ENCODE measurements at regions not wholly inside any gene's neighbourhood (a gene's known extent, or its start where the extent isn't known, plus 50 kb on each side); places are given as distances from the start of the nearest gene placed in this dataset.

DNA sequence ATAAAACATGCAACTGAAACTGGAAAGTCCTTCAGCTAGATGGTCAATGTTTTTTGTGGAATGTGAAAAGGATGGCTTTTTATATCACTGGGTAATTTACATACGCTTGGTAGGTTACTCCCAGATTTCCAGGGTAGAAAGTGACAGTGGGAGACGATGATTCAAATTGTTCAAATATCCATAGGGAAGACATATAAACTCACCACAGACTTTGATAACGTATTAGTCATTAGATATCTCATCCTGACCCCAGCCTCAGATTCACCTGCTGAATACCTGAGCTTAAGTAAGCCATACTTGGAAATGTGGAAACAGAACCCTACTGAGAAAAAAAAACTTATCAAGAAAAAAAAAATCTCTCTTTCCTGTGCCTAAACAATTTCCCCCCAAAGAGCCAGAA lies 169.4 kb downstream of the ZNF674 start:
- Histone ChIP-seq H3K9me3 (ENCODE audit: low read length) (no peaks in the 10 kb centered on the region), H3K79me2 (ENCODE audit: insufficient read depth, low read length) (no peaks in the 10 kb centered on the region), H2AFZ (ENCODE audit: low read length) (no peak overlapping the region), H3K36me3 (replicated peaks in 1 of 2; ENCODE audit: control insufficient read depth in 1 of 2, insufficient read depth in 2 of 2, low read length in 2 of 2) (no peaks in the 10 kb centered on the region), H3K9ac (ENCODE audit: insufficient read depth, low read depth, low read length) (no peak overlapping the region), H3K27ac (ENCODE audit: extremely low read length, insufficient read depth, low read length) (no peak overlapping the region), H4K20me1 (ENCODE audit: insufficient read depth, low read length) (no peaks in the 10 kb centered on the region), H3K4me3 (replicated peaks in 1 of 3; ENCODE audit: insufficient read depth in 1 of 3, low read depth in 2 of 3, low read length in 3 of 3) (no peak overlapping the region), H3K4me2 (ENCODE audit: low read depth, low read length) (no peak overlapping the region), H3K4me1 (ENCODE audit: insufficient read depth, low read length) (peaks cover 19% of the 10 kb centered on the region), H3K27me3 (ENCODE audit: control insufficient read depth in 1 of 2, insufficient read depth in 2 of 2, low read length in 2 of 2) (no peaks in the 10 kb centered on the region)
- no peak for FAIRE-seq
- WGBS (ENCODE audit: low lambda C conversion rate), result 98% methylated on average over 3 of the region's 3 CpGs
- intact Hi-C loops (cut with micrococcal nuclease; ENCODE audit: unreplicated experiment), result loop anchor here (5.0 kb wide), 1 partner anchor 54 kb away; no protein-coding TSS in a partner anchor
- in situ Hi-C loops (cut with HindIII; ENCODE audit: extremely low pct_ligation_motif_present, low pct_unique_long_range_greater_than_20kb), result loop anchor here (25.0 kb wide), 1 partner anchor 864 kb away; no protein-coding TSS in a partner anchor
- no TSS peak for BruUV-seq (replicated peaks)
- no peak for DNase-seq (ENCODE audit: low spot score)
- no peak for ATAC-seq
- CTCF ChIA-PET (ENCODE audit: low intra/inter-chr PET ratio, low total read pairs), result interaction anchor here (1.0 kb wide), 1 partner anchor 574 kb away, joined by 3 read pairs; no protein-coding TSS in a partner anchor
- TF ChIP-seq ARID2 (CRISPR knock-in tag; IDR thresholded peaks at IDR 0.05; ENCODE audit: borderline replicate concordance) (no peak), ZNF678 (CRISPR knock-in tag; IDR thresholded peaks at IDR 0.05) (no peak), PHF5A (CRISPR knock-in tag; IDR thresholded peaks at IDR 0.05; ENCODE audit: low read depth, unreplicated experiment) (no peak), PCBP2 (optimal IDR thresholded peaks at IDR 0.05; ENCODE audit: low read depth, low read length, poor library complexity, severe bottlenecking) (no peak), DPF2 (CRISPR knock-in tag; IDR thresholded peaks at IDR 0.05; ENCODE audit: borderline replicate concordance, low read depth) (no peak), MED13 (CRISPR knock-in tag; IDR thresholded peaks at IDR 0.05) (no peak), YEATS2 (CRISPR knock-in tag; IDR thresholded peaks at IDR 0.05; ENCODE audit: borderline replicate concordance) (no peak), NFIB (CRISPR knock-in tag; IDR thresholded peaks at IDR 0.05; ENCODE audit: borderline replicate concordance) (no peak), STAT5B (CRISPR knock-in tag; IDR thresholded peaks at IDR 0.05) (no peak), ZNF660 (CRISPR knock-in tag; IDR thresholded peaks at IDR 0.05; ENCODE audit: borderline replicate concordance, low read depth) (no peak), ZNF230 (CRISPR knock-in tag; IDR thresholded peaks at IDR 0.05) (no peak), ZNF432 (CRISPR knock-in tag; IDR thresholded peaks at IDR 0.05; ENCODE audit: borderline replicate concordance) (no peak)
- TF ChIP-seq, protein P1, sequence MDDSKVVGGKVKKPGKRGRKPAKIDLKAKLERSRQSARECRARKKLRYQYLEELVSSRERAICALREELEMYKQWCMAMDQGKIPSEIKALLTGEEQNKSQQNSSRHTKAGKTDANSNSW (CRISPR knock-in tag; IDR thresholded peaks at IDR 0.05; ENCODE audit: borderline replicate concordance), result no peak
- TF ChIP-seq, protein P2, sequence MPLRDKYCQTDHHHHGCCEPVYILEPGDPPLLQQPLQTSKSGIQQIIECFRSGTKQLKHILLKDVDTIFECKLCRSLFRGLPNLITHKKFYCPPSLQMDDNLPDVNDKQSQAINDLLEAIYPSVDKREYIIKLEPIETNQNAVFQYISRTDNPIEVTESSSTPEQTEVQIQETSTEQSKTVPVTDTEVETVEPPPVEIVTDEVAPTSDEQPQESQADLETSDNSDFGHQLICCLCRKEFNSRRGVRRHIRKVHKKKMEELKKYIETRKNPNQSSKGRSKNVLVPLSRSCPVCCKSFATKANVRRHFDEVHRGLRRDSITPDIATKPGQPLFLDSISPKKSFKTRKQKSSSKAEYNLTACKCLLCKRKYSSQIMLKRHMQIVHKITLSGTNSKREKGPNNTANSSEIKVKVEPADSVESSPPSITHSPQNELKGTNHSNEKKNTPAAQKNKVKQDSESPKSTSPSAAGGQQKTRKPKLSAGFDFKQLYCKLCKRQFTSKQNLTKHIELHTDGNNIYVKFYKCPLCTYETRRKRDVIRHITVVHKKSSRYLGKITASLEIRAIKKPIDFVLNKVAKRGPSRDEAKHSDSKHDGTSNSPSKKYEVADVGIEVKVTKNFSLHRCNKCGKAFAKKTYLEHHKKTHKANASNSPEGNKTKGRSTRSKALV (CRISPR knock-in tag; IDR thresholded peaks at IDR 0.05), result no peak
- TF ChIP-seq, protein P3, sequence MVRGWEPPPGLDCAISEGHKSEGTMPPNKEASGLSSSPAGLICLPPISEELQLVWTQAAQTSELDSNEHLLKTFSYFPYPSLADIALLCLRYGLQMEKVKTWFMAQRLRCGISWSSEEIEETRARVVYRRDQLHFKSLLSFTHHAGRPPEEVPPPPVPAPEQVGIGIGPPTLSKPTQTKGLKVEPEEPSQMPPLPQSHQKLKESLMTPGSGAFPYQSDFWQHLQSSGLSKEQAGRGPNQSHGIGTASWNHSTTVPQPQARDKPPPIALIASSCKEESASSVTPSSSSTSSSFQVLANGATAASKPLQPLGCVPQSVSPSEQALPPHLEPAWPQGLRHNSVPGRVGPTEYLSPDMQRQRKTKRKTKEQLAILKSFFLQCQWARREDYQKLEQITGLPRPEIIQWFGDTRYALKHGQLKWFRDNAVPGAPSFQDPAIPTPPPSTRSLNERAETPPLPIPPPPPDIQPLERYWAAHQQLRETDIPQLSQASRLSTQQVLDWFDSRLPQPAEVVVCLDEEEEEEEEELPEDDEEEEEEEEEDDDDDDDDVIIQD (CRISPR knock-in tag; IDR thresholded peaks at IDR 0.05; ENCODE audit: low read depth), result no peak
- TF ChIP-seq, protein P4, sequence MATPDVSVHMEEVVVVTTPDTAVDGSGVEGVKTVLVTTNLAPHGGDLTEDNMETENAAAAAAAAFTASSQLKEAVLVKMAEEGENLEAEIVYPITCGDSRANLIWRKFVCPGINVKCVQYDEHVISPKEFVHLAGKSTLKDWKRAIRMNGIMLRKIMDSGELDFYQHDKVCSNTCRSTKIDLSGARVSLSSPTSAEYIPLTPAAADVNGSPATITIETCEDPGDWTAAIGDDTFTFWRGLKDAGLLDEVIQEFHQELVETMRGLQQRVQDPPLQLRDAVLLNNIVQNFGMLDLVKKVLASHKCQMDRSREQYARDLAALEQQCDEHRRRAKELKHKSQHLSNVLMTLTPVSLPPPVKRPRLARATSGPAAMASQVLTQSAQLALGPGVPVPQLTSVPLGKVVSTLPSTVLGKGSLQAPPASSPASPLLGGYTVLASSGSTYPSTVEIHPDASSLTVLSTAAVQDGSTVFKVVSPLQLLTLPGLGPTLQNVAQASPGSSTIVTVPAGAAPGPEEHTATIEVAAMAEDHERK (CRISPR knock-in tag; IDR thresholded peaks at IDR 0.05; ENCODE audit: low read depth), result no peak
- POLR2A ChIA-PET, result interaction anchor here (0.8 to 1.5 kb wide), 3 partner anchors 49 to 56 kb away, joined by 3 to 10 read pairs (median 9); no protein-coding TSS in a partner anchor
